Prostate gland (tissue), 2 donors: ENCODE measurements at regions not wholly inside any gene's neighbourhood (a gene's known extent, or its start where the extent isn't known, plus 50 kb on each side); places are given as distances from the start of the nearest gene placed in this dataset.
"Not testable (repeated sequence)": the region's sequence is repeated elsewhere in the genome, so short reads cannot be mapped to it uniquely, and the experiment has no call there.

Experiments
- CTCF ChIP-seq, 4 experiments: fragments of 200-600 bp in 2 of 4; fragments of 450-650 bp in 2 of 4; sonication (generic) in 2 of 4; IDR thresholded peaks; 1 replicate in 3 of 4; 2 replicates in 1 of 4; pipeline ENCODE4 v1.5.1; 2016 to 2019; ENCODE audit warnings: antibody characterized with exemption in 4 of 4, mild to moderate bottlenecking in 2 of 4, moderate library complexity in 2 of 4
- POLR2A ChIP-seq: fragments of 450-650 bp; IDR thresholded peaks from one replicate; pipeline ENCODE4 v1.6.1; 2016; ENCODE audit warnings: antibody characterized with exemption, mild to moderate bottlenecking
- POLR2AphosphoS5 ChIP-seq: sonication (generic); formaldehyde crosslinking; IDR thresholded peaks from one replicate; pipeline ENCODE4 v1.6.1; 2017; ENCODE audit warnings: antibody characterized with exemption

DNA sequence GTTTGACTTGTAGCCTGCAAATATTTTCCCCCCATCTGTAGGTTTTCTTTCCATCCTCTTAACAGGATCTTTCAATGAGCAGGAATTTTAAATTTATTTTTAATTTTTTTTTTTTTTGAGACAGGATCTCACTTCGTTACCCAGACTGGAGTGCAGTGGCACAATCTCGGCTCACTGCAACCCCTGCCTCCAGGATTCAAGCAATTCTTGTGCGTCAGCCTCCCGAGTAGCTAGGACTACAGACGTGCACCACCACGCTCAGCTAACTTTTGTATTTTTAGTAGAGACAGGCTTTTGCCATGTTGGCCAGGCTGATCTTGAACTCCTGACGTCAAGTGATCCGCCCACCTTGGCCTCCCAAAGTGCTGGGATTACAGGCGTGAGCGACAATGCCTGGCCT, 335.2 kb upstream of the TNRC6C start:
- not testable (repeated sequence) for TF ChIP-seq CTCF (IDR thresholded peaks at IDR 0.05); POLR2A; POLR2AphosphoS5
